ENCODE measurements at regions not wholly inside any gene's neighbourhood (a gene's known extent, or its start where the extent isn't known, plus 50 kb on each side); places are given as distances from the start of the nearest gene placed in this dataset.

DNA sequence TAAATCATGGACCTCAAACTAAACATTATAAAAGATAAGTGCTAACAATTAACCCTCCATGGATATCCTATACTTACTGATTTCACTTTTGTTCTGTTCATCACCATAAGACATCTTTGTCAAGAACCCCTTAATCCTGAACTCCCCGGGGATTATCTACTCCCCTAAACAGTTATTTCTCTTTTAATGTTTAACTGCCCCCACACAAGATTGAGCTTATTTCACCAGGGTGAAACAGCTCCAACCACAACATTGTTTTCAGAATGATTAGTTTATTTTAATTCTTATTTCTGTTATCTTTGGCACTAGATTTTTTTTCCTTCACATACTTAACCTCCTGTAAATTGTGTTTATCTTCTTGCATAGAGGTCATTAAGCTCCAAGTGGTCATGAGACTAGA lies 103.2 kb upstream of the HCN1 start:
- no peak overlapping the region for H3K4me2 ChIP-seq (ENCODE audit: insufficient read depth in 1 of 2, low read depth in 2 of 2, low read length in 2 of 2)
- H3K27ac ChIP-seq (ENCODE audit: low read depth, low read length), result no peak overlapping the region
- FAIRE-seq (no peak), DNase-seq (ENCODE audit: low read depth in 1 of 2, low spot score in 2 of 2) (no peak)
- H4K20me1 ChIP-seq (replicated peaks in 1 of 2; ENCODE audit: control insufficient read depth in 1 of 2, insufficient read depth in 2 of 2, low read length in 2 of 2), result no peaks in the 10 kb centered on the region
- no peak overlapping the region for H2BK5ac ChIP-seq (ENCODE audit: low read depth, low read length)
- peaks cover 3 to 9% of the 10 kb centered on the region in 2 experiments; a peak in 2 of 4 replicates for H3K9me3 ChIP-seq (ENCODE audit: insufficient read depth in 2 of 2, low read depth in 1 of 2, low read length in 1 of 2)
- no peaks in the 10 kb centered on the region for H3K36me3 ChIP-seq (ENCODE audit: control insufficient read depth in 2 of 4, insufficient read depth in 4 of 4, low read length in 3 of 4)
- no peak overlapping the region for H2BK120ac ChIP-seq (replicated peaks; ENCODE audit: low read depth, low read length)
- H3K4me3 ChIP-seq (ENCODE audit: extremely low read depth in 1 of 4, insufficient read depth in 2 of 4, low read depth in 3 of 4, low read length in 4 of 4), result no peak overlapping the region
- no peak overlapping the region for H3K9ac ChIP-seq (replicated peaks in 1 of 4; ENCODE audit: extremely low read depth in 1 of 4, low read depth in 3 of 4, low read length in 3 of 4)
- no peak overlapping the region for H3K4ac ChIP-seq (replicated peaks; ENCODE audit: insufficient read length, low read depth, low read length)
- no peak overlapping the region for H3K14ac ChIP-seq (ENCODE audit: insufficient read length)
- no peak overlapping the region for H2BK12ac ChIP-seq (ENCODE audit: low read depth, low read length)
- POLR2A ChIA-PET (ENCODE audit: partially characterized antibody), result no interaction called here
- no peak overlapping the region for H4K8ac ChIP-seq (ENCODE audit: extremely low read depth, insufficient read depth, low read length)
- H3K79me2 ChIP-seq (ENCODE audit: control insufficient read depth in 1 of 2, insufficient read depth in 2 of 2, low read length in 2 of 2), result no peaks in the 10 kb centered on the region
- 83% methylated on average over 1 of the region's 1 CpG; no CpG with 5 or more reads in 1 of the 2 experiments for WGBS, 2 experiments (ENCODE audit: extremely low coverage in 1 of 2, insufficient coverage in 1 of 2, insufficient read length in 1 of 2, insufficient replicate concordance in 2 of 2, low coverage in 1 of 2, low lambda C conversion rate in 2 of 2, missing lambda C conversion rate in 1 of 2)
- H3K18ac ChIP-seq (ENCODE audit: extremely low read depth, low read length), result no peak overlapping the region
- no peak overlapping the region for H3K23ac ChIP-seq (ENCODE audit: insufficient read length)
- H4K91ac ChIP-seq (replicated peaks; ENCODE audit: insufficient read length, low read length), result no peak overlapping the region
- no peak overlapping the region for H3K56ac ChIP-seq (replicated peaks; ENCODE audit: insufficient read length, low read depth, low read length)
- H3K27me3 ChIP-seq (replicated peaks in 1 of 4; ENCODE audit: control insufficient read depth in 3 of 4, extremely low read depth in 1 of 4, insufficient read depth in 3 of 4, low read length in 3 of 4), result peaks cover 0 to 1% (median 0%) of the 10 kb centered on the region in 4 experiments; a peak in 1 of 7 replicates
- no peaks in the 10 kb centered on the region for H3K4me1 ChIP-seq (replicated peaks in 1 of 4; ENCODE audit: control insufficient read depth in 3 of 4, insufficient read depth in 4 of 4, low read length in 3 of 4)
- no peaks in the 10 kb centered on the region for H3K79me1 ChIP-seq (ENCODE audit: low read depth, low read length)
- H3K23me2 ChIP-seq (ENCODE audit: low read depth, low read length), result no peaks in the 10 kb centered on the region
- CTCF ChIA-PET (ENCODE audit: partially characterized antibody), result no interaction called here
- no peak overlapping the region for H2BK15ac ChIP-seq (ENCODE audit: low read length)
- no peak overlapping the region for H2BK20ac ChIP-seq (ENCODE audit: low read length)
- H2AFZ ChIP-seq (ENCODE audit: low read length), result no peak overlapping the region
- no peak overlapping the region for H2AK5ac ChIP-seq (ENCODE audit: low read depth, low read length)
- no peak overlapping the region for H4K5ac ChIP-seq (ENCODE audit: insufficient read length, low read depth, low read length)
- TF ChIP-seq CTCF (IDR thresholded peaks at IDR 0.05; ENCODE audit: control extremely low read depth in 1 of 3, insufficient read depth in 1 of 3, low read depth in 1 of 3, low read length in 3 of 3), result no peak
- no peak for TF ChIP-seq POU5F1 (IDR thresholded peaks at IDR 0.05; ENCODE audit: low read depth, low read length)
- TF ChIP-seq PHF8 (conservative IDR thresholded peaks at IDR 0.05; ENCODE audit: low read depth, low read length), result no peak
- no peak for TF ChIP-seq TCF12 (IDR thresholded peaks at IDR 0.05; ENCODE audit: low read depth, low read length)
- TF ChIP-seq SIN3A (conservative IDR thresholded peaks at IDR 0.05 in 1 of 2, IDR thresholded peaks at IDR 0.05 in 1 of 2; ENCODE audit: low read depth in 1 of 2, low read length in 2 of 2), result no peak
- TF ChIP-seq FOSL1 (IDR thresholded peaks at IDR 0.05; ENCODE audit: insufficient read depth, low read depth, low read length), result no peak
- no peak for TF ChIP-seq BACH1 (IDR thresholded peaks at IDR 0.05; ENCODE audit: low read length)
- TF ChIP-seq HDAC2 (IDR thresholded peaks at IDR 0.05; ENCODE audit: borderline replicate concordance in 1 of 2, low read depth in 2 of 2, low read length in 2 of 2), result no peak
- TF ChIP-seq YY1 (IDR thresholded peaks at IDR 0.05; ENCODE audit: low read depth, low read length), result no peak
- no peak for TF ChIP-seq CTBP2 (IDR thresholded peaks at IDR 0.05; ENCODE audit: borderline replicate concordance, insufficient read depth, insufficient read length, low read length)
- TF ChIP-seq SP1 (IDR thresholded peaks at IDR 0.05; ENCODE audit: low read depth, low read length), result no peak
- no peak for TF ChIP-seq KDM5A (IDR thresholded peaks at IDR 0.05; ENCODE audit: low read length)
